ENCODE measurements at regions not wholly inside any gene's neighbourhood (a gene's known extent, or its start where the extent isn't known, plus 50 kb on each side); places are given as distances from the start of the nearest gene placed in this dataset.
"Not testable (repeated sequence)": the region's sequence is repeated elsewhere in the genome, so short reads cannot be mapped to it uniquely, and the experiment has no call there.

GRCh38 chr9:38945929-38946570 is 226.1 kb upstream of the FAM240B start:
- TF ChIP-seq CTCF, POLR2A (IDR thresholded peaks at IDR 0.05): not testable (repeated sequence)

All from vagina (tissue), 2 donors.